Thoracic aorta (tissue), 2 donors: ENCODE measurements at regions not wholly inside any gene's neighbourhood (a gene's known extent, or its start where the extent isn't known, plus 50 kb on each side); places are given as distances from the start of the nearest gene placed in this dataset.

Experiments
- ATAC-seq: fragments of 150-250 bp; one replicate; pipeline ENCODE4 v1.8.0; 2017; ENCODE audit warnings: low read depth; ENCODE audit not compliant: insufficient number of reproducible peaks, low FRiP score
- DNase-seq: peaks from one replicate; pipeline ENCODE4 v3.0.0-alpha.2; 2020; ENCODE audit warnings: low spot score
- H3K27ac ChIP-seq, 2 donors: fragments of 200-600 bp; sonication (generic); 1 replicate in 1 of 2; 2 replicates in 1 of 2; pipeline ENCODE4 v1.5.1; 2016; ENCODE audit warnings: mild to moderate bottlenecking in 2 of 2, moderate library complexity in 2 of 2
- H3K27me3 ChIP-seq: fragments of 200-600 bp; sonication (generic); replicated peaks from 2 replicates; pipeline ENCODE4 v1.6.0; 2016; ENCODE audit warnings: mild to moderate bottlenecking; ENCODE audit not compliant: insufficient read depth
- H3K36me3 ChIP-seq: fragments of 200-600 bp; sonication (generic); one replicate; pipeline ENCODE4 v1.5.1; 2016
- H3K4me1 ChIP-seq, 2 donors: fragments of 200-600 bp; sonication (generic); 1 replicate in 1 of 2; 2 replicates in 1 of 2; pipeline versions ENCODE4 v1.5.1 to v1.6.0; 2016; ENCODE audit warnings: low read depth in 2 of 2, mild to moderate bottlenecking in 1 of 2; ENCODE audit not compliant: control insufficient read depth in 1 of 2
- H3K4me3 ChIP-seq: fragments of 200-600 bp; sonication (generic); 2 replicates; pipeline ENCODE4 v1.5.1; 2016; ENCODE audit warnings: mild to moderate bottlenecking
- H3K9me3 ChIP-seq: fragments of 200-600 bp; sonication (generic); 2 replicates; pipeline ENCODE4 v1.5.1; 2016
- TF ChIP-seq, protein P1 (sequence below): fragments of 200-600 bp; sonication (generic); IDR thresholded peaks from one replicate; pipeline ENCODE4 v1.5.1; 2019; ENCODE audit warnings: antibody characterized with exemption

DNA sequence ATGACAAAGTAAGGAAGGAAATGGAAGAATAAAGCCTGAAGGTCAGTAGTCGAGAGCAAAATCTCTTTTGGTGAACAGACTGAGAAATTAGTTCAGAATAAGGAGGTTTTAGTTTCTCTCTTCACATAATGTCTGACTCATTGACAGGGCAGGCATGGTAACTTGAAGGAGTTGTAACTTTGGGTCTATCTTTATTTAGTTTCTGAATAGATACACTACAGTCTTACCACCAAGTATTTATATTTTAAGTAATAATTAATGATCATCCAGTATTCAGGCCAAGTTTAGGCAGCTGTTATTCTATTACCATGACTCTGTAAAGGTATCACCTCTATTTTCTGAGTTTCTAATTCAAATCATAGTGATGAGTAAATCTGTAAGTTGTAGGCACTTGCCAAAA lies 219.9 kb downstream of the SPRY2 start:
- Histone ChIP-seq H3K9me3 (no peaks in the 10 kb centered on the region), H3K27ac (no peak overlapping the region), H3K36me3 (no peaks in the 10 kb centered on the region), H3K27me3 (no peaks in the 10 kb centered on the region), H3K4me1 (no peaks in the 10 kb centered on the region), H3K4me3 (no peak overlapping the region)
- DNase-seq (no peak), ATAC-seq (no peak)
- TF ChIP-seq, protein P1, sequence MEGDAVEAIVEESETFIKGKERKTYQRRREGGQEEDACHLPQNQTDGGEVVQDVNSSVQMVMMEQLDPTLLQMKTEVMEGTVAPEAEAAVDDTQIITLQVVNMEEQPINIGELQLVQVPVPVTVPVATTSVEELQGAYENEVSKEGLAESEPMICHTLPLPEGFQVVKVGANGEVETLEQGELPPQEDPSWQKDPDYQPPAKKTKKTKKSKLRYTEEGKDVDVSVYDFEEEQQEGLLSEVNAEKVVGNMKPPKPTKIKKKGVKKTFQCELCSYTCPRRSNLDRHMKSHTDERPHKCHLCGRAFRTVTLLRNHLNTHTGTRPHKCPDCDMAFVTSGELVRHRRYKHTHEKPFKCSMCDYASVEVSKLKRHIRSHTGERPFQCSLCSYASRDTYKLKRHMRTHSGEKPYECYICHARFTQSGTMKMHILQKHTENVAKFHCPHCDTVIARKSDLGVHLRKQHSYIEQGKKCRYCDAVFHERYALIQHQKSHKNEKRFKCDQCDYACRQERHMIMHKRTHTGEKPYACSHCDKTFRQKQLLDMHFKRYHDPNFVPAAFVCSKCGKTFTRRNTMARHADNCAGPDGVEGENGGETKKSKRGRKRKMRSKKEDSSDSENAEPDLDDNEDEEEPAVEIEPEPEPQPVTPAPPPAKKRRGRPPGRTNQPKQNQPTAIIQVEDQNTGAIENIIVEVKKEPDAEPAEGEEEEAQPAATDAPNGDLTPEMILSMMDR = no peak

GRCh38 chr13:80118506-80118905 lies 222.4 kb downstream of the SPRY2 start:
- Histone ChIP-seq H3K27me3 (no peaks in the 10 kb centered on the region), H3K4me1 (no peaks in the 10 kb centered on the region), H3K27ac (no peak overlapping the region), H3K4me3 (no peak overlapping the region), H3K9me3 (no peaks in the 10 kb centered on the region), H3K36me3 (no peaks in the 10 kb centered on the region)
- TF ChIP-seq, protein P1 = no peak
- no peak for ATAC-seq
- DNase-seq = no peak

- H3K9me3 ChIP-seq = no peaks in the 10 kb centered on the region
- no peak overlapping the region for H3K4me3 ChIP-seq
- no peak for ATAC-seq
- no peaks in the 10 kb centered on the region for H3K36me3 ChIP-seq
- no peak for DNase-seq
- no peak overlapping the region for H3K27ac ChIP-seq
- TF ChIP-seq, protein P1 = no peak
- no peaks in the 10 kb centered on the region for H3K4me1 ChIP-seq
- no peaks in the 10 kb centered on the region for H3K27me3 ChIP-seq
Observed at GRCh38 chr13:80118099-80118498, 222.8 kb downstream of the SPRY2 start.

- no peaks in the 10 kb centered on the region for H3K9me3 ChIP-seq
- H3K4me1 ChIP-seq = no peaks in the 10 kb centered on the region
- H3K27me3 ChIP-seq = no peaks in the 10 kb centered on the region
- H3K4me3 ChIP-seq = no peak overlapping the region
- TF ChIP-seq, protein P1 = no peak
- no peaks in the 10 kb centered on the region for H3K36me3 ChIP-seq
- DNase-seq (no peak), ATAC-seq (no peak)
- no peak overlapping the region for H3K27ac ChIP-seq
Observed at GRCh38 chr13:80117515-80117914, 223.4 kb downstream of the SPRY2 start.

DNA sequence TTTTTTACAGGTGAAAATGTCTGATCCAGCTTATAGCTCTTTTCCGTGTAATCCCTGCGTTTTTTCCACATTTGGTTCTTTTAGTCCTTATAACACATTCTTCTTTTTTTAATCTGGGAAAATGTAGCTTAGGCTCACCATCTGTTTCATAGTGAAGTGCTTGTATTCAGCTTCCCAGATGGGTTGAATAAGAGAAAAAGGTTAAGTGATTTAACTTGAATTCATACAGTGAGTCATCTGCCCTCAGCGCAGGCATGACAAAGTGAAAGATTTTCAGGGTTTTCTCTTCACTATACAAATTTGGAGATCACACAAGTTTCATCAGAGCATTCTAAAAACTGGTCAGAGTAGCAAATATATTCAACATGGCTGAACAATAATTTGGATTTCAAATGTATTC lies 224.8 kb downstream of the SPRY2 start:
- Histone ChIP-seq H3K36me3 (no peaks in the 10 kb centered on the region), H3K4me3 (no peak overlapping the region), H3K27ac (no peak overlapping the region), H3K9me3 (no peaks in the 10 kb centered on the region), H3K4me1 (no peaks in the 10 kb centered on the region), H3K27me3 (no peaks in the 10 kb centered on the region)
- TF ChIP-seq, protein P1 = no peak
- DNase-seq (no peak), ATAC-seq (no peak)
